Tibial nerve (tissue), 4 donors: ENCODE measurements at regions not wholly inside any gene's neighbourhood (a gene's known extent, or its start where the extent isn't known, plus 50 kb on each side); places are given as distances from the start of the nearest gene placed in this dataset.

Experiments
- DNase-seq, 2 donors: peaks; one replicate each; pipeline ENCODE4 v3.0.0-alpha.2; 2019; ENCODE audit warnings: low spot score in 2 of 2
- H3K27ac ChIP-seq, 4 donors: fragments of 200-600 bp; sonication (generic) in 3 of 4; one replicate each; pipeline ENCODE4 v1.5.1; 2017 to 2019; ENCODE audit warnings: mild to moderate bottlenecking in 1 of 4
- H3K27me3 ChIP-seq, 2 donors: fragments of 200-600 bp; sonication (generic) in 1 of 2; one replicate each; pipeline versions ENCODE4 v1.5.1 to v1.6.0; 2017 to 2019
- H3K36me3 ChIP-seq, 3 donors: fragments of 200-600 bp; sonication (generic); one replicate each; pipeline ENCODE4 v1.5.1; 2018 to 2019
- H3K4me1 ChIP-seq, 4 donors: fragments of 200-600 bp; sonication (generic) in 3 of 4; one replicate each; pipeline ENCODE4 v1.5.1; 2017 to 2019
- H3K4me3 ChIP-seq, 4 donors: fragments of 200-600 bp; sonication (generic) in 3 of 4; one replicate each; pipeline ENCODE4 v1.5.1; 2017 to 2019; ENCODE audit warnings: mild to moderate bottlenecking in 1 of 4, moderate library complexity in 1 of 4
- H3K9me3 ChIP-seq, 4 donors: fragments of 200-600 bp; sonication (generic) in 3 of 4; one replicate each; pipeline ENCODE4 v1.5.1; 2017 to 2019
- EP300 ChIP-seq, 2 donors: sonication (generic); formaldehyde crosslinking; IDR thresholded peaks; one replicate each; pipeline ENCODE4 v1.6.1; 2017; ENCODE audit warnings: antibody characterized with exemption in 2 of 2, mild to moderate bottlenecking in 1 of 2
- POLR2A ChIP-seq, 2 donors: fragments of 450-650 bp; IDR thresholded peaks; one replicate each; pipeline ENCODE4 v1.6.1; 2017; ENCODE audit warnings: antibody characterized with exemption in 2 of 2, mild to moderate bottlenecking in 2 of 2, moderate library complexity in 2 of 2
- WGBS, 2 donors: methylation state at CpG; one replicate each; pipeline ENCODE4 v1.1.5; 2018; 5-methylcytosine and 5-hydroxymethylcytosine counted together
- TF ChIP-seq, protein P1 (sequence below), 5 experiments: fragments of 200-600 bp in 3 of 5; fragments of 450-650 bp in 2 of 5; sonication (generic) in 3 of 5; IDR thresholded peaks; one replicate each; pipeline ENCODE4 v1.5.1; 2016 to 2019; ENCODE audit warnings: antibody characterized with exemption in 5 of 5, mild to moderate bottlenecking in 3 of 5, moderate library complexity in 2 of 5

DNA sequence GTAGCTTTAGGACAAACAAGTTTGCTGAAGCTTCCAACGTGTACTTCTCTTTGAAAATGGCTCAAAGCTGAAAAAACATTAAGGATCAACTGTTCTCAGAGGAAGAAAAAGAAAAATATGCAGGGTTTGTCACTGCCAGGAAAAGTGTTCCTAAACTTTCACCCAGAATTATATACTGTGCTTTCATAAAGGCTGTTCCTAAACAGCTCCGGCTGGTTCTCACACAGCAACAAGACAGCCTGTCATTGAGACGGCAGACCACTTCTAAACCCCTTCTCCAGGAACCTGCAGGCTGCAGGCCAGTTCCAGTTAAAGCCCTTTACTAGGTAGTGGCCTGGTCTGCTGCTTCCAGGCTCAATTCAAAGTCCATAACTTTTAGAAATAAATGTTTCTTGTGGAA, 97.4 kb upstream of the SOX4 start:
- Histone ChIP-seq H3K4me1 (peaks cover 0 to 18% (median 3%) of the 10 kb centered on the region in 4 donors), H3K36me3 (no peaks in the 10 kb centered on the region), H3K4me3 (no peak overlapping the region), H3K27me3 (no peaks in the 10 kb centered on the region), H3K27ac (no peak overlapping the region), H3K9me3 (peaks cover 0 to 3% (median 0%) of the 10 kb centered on the region in 4 donors)
- TF ChIP-seq EP300 (IDR thresholded peaks at IDR 0.05): no peak
- TF ChIP-seq, protein P1, sequence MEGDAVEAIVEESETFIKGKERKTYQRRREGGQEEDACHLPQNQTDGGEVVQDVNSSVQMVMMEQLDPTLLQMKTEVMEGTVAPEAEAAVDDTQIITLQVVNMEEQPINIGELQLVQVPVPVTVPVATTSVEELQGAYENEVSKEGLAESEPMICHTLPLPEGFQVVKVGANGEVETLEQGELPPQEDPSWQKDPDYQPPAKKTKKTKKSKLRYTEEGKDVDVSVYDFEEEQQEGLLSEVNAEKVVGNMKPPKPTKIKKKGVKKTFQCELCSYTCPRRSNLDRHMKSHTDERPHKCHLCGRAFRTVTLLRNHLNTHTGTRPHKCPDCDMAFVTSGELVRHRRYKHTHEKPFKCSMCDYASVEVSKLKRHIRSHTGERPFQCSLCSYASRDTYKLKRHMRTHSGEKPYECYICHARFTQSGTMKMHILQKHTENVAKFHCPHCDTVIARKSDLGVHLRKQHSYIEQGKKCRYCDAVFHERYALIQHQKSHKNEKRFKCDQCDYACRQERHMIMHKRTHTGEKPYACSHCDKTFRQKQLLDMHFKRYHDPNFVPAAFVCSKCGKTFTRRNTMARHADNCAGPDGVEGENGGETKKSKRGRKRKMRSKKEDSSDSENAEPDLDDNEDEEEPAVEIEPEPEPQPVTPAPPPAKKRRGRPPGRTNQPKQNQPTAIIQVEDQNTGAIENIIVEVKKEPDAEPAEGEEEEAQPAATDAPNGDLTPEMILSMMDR (IDR thresholded peaks at IDR 0.05): no peak
- no peak for TF ChIP-seq POLR2A (IDR thresholded peaks at IDR 0.05)
- no peak for DNase-seq
- 21 to 23% methylated on average over 3 of the region's 3 CpGs for WGBS, 2 donors

DNA sequence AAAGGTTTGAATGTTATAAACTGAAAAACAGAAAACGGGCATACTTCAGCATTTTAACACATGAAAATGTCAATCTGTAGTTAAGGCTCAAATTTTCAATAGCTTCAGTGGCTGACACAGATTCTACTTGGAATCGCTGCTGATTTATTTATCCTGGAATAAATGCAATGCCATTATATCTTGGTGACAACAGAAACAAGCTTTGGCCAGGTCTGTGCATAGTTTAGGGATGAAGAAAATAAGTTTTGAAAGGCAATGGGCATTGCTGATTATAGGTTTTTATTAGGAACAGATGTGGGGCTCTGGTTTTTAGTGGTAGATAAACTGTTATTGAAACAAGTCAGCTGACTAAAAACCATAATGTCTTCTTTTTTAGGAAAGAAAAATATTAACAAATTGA, 96.8 kb upstream of the SOX4 start:
- H3K4me1 ChIP-seq: peaks cover 0 to 18% (median 3%) of the 10 kb centered on the region in 4 donors
- no peak for DNase-seq
- H3K4me3 ChIP-seq: no peak overlapping the region
- peaks cover 0 to 3% (median 0%) of the 10 kb centered on the region in 4 donors for H3K9me3 ChIP-seq
- no peaks in the 10 kb centered on the region for H3K36me3 ChIP-seq
- no peaks in the 10 kb centered on the region for H3K27me3 ChIP-seq
- 47 to 48% methylated on average over 2 of the region's 2 CpGs for WGBS, 2 donors
- TF ChIP-seq, protein P1 (IDR thresholded peaks at IDR 0.05): no peak
- TF ChIP-seq EP300 (IDR thresholded peaks at IDR 0.05) (no peak), POLR2A (IDR thresholded peaks at IDR 0.05) (no peak)
- no peak overlapping the region for H3K27ac ChIP-seq

DNA sequence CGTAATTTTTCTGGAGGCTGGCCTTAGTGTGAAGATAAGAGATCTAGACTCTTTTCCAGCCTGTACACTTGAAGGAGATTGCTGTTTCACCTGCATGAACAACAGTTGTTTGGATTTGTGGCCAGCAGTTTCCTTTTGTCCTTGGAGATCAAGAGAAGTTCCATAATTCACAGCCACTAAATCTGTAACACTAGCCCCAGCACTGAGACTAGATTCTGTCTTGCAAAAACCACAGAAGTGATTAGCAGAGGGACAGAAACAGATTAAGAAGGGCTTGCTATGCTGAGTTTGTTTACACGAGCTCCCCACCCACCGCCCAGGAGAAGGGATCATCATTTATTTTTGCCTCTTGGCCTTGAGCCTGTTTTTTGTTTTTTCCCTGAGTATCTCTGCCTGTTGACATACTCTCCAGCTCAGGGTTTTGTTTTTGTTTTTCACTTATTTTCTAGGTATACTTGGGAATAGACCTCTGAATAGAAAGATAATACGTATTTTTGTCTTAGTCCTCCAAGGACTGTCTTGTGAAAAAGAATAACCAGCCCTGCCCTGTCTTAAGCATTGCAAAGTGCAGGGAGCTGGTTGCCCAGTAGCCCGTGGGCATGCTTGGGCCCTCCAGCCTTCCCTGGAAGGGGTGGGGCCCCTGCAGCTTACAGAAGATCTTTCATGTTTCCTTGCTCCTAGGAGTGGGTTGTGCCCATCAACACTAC, 93.1 kb upstream of the SOX4 start:
- no peak for DNase-seq
- Histone ChIP-seq H3K9me3 (no peaks in the 10 kb centered on the region), H3K27ac (no peak overlapping the region), H3K4me3 (no peak overlapping the region), H3K4me1 (peaks cover 0 to 22% (median 3%) of the 10 kb centered on the region in 4 donors), H3K27me3 (no peaks in the 10 kb centered on the region), H3K36me3 (no peaks in the 10 kb centered on the region)
- WGBS, 2 donors: 62 to 63% methylated on average over 5 of the region's 5 CpGs
- TF ChIP-seq, protein P1 (IDR thresholded peaks at IDR 0.05): no peak
- TF ChIP-seq POLR2A (IDR thresholded peaks at IDR 0.05) (no peak), EP300 (IDR thresholded peaks at IDR 0.05) (no peak)

- Histone ChIP-seq H3K9me3 (no peaks in the 10 kb centered on the region), H3K27ac (no peak overlapping the region), H3K4me3 (no peak overlapping the region), H3K4me1 (peaks cover 0 to 20% (median 2%) of the 10 kb centered on the region in 4 donors), H3K27me3 (no peaks in the 10 kb centered on the region), H3K36me3 (no peaks in the 10 kb centered on the region)
- 63 to 78% methylated on average over 3 of the region's 3 CpGs for WGBS, 2 donors
- no peak for DNase-seq
- TF ChIP-seq, protein P1 (IDR thresholded peaks at IDR 0.05): no peak
- no peak for TF ChIP-seq EP300 (IDR thresholded peaks at IDR 0.05)
- TF ChIP-seq POLR2A (IDR thresholded peaks at IDR 0.05): no peak
These were observed 92.6 kb upstream of the SOX4 start for GRCh38 chr6:21501021-21501354.

DNA sequence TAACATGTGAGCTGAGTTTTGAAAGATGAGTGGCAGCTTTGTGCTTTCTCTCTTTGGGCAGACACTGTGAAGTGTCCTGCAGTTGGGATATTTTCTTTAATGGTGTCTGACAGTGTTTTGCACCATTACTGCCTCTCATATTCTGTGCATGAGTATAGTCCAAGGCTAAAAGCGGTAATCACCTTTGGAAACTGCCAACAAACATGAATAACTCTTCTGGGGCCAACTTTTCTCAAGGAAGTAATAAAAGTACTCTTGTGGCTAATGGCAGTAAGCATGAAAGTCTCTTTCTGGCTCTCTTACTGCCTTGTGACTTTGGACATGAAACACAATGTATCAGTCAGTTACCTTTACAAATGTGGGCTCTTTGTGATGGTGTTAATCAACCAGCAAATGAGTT, 91.7 kb upstream of the SOX4 start:
- Histone ChIP-seq H3K9me3 (no peaks in the 10 kb centered on the region), H3K4me3 (no peak overlapping the region), H3K27me3 (no peaks in the 10 kb centered on the region), H3K27ac (no peak overlapping the region), H3K4me1 (peaks cover 0 to 11% (median 0%) of the 10 kb centered on the region in 4 donors), H3K36me3 (no peaks in the 10 kb centered on the region)
- no peak for TF ChIP-seq POLR2A (IDR thresholded peaks at IDR 0.05)
- TF ChIP-seq, protein P1 (IDR thresholded peaks at IDR 0.05): no peak
- TF ChIP-seq EP300 (IDR thresholded peaks at IDR 0.05): no peak
- no peak for DNase-seq
- WGBS, 2 donors: 74 to 81% methylated on average over 1 of the region's 1 CpG
